GM19468 (cell line): ENCODE measurements at regions not wholly inside any gene's neighbourhood (a gene's known extent, or its start where the extent isn't known, plus 50 kb on each side); places are given as distances from the start of the nearest gene placed in this dataset.

Experiments used
- ATAC-seq: cut with Tn5 transposase; IDR thresholded peaks from one replicate; pipeline ENCODE4 v1.9.1; 2021; ENCODE audit warnings: mild to moderate bottlenecking, moderate library complexity, moderate number of reproducible peaks; ENCODE audit not compliant: unreplicated experiment; ENCODE audit errors: extremely low read depth

GRCh38 chrX:23223169-23223568 is 111.5 kb upstream of the PTCHD1 start:
- ATAC-seq: no peak

- no peak for ATAC-seq
These were observed 106.2 kb upstream of the PTCHD1 start for GRCh38 chrX:23228454-23228853.

- ATAC-seq: no peak
These were observed 105.7 kb upstream of the PTCHD1 start for GRCh38 chrX:23228950-23229448.

- no peak for ATAC-seq
These were observed 99.6 kb upstream of the PTCHD1 start for GRCh38 chrX:23235051-23235450.

GRCh38 chrX:23246001-23246400 is 88.6 kb upstream of the PTCHD1 start:
- no peak for ATAC-seq

GRCh38 chrX:23248187-23248586 is 86.5 kb upstream of the PTCHD1 start:
- ATAC-seq: no peak

- no peak for ATAC-seq
These were observed 83.6 kb upstream of the PTCHD1 start for GRCh38 chrX:23251043-23251442.

- ATAC-seq: no peak
These were observed 70.8 kb upstream of the PTCHD1 start for GRCh38 chrX:23263892-23264291.

GRCh38 chrX:23269923-23270322 is 64.7 kb upstream of the PTCHD1 start:
- ATAC-seq: no peak

- no peak for ATAC-seq
These were observed 63.6 kb upstream of the PTCHD1 start for GRCh38 chrX:23271026-23271425.

GRCh38 chrX:23276475-23276874 is 58.2 kb upstream of the PTCHD1 start:
- no peak for ATAC-seq
